DND-41 (cell line): ENCODE measurements at regions not wholly inside any gene's neighbourhood (a gene's known extent, or its start where the extent isn't known, plus 50 kb on each side); places are given as distances from the start of the nearest gene placed in this dataset.
"Not testable (repeated sequence)": the region's sequence is repeated elsewhere in the genome, so short reads cannot be mapped to it uniquely, and the experiment has no call there.

ENCODE experiments used
- ATAC-seq: fragments of 200-7000 bp; cut with Tn5 transposase; 3 replicates; pipeline ENCODE4 v1.9.1; 2021; ENCODE audit warnings: low read depth; ENCODE audit not compliant: insufficient read depth
- DNase-seq: peaks from one replicate; pipeline ENCODE4 v3.0.0-alpha.2; 2020
- H2AFZ ChIP-seq: 2 replicates; pipeline ENCODE4 v1.6.0; 2012; ENCODE audit warnings: low read depth, low read length
- H3K27ac ChIP-seq: 2 replicates; pipeline ENCODE4 v1.5.1; 2012; ENCODE audit warnings: low read length, inconsistent platforms
- H3K27me3 ChIP-seq: fragments of 200-600 bp; sonication (generic); 2 replicates; pipeline ENCODE4 v1.6.0; 2012; ENCODE audit warnings: low read length, mild to moderate bottlenecking, inconsistent platforms; ENCODE audit not compliant: insufficient read depth, poor library complexity
- H3K36me3 ChIP-seq: 2 replicates; pipeline ENCODE4 v1.5.1; 2012; ENCODE audit warnings: low read length, inconsistent platforms; ENCODE audit not compliant: insufficient read depth
- H3K4me1 ChIP-seq: 2 replicates; pipeline ENCODE4 v1.5.1; 2012; ENCODE audit warnings: mild to moderate bottlenecking, low read length; ENCODE audit not compliant: insufficient read depth
- H3K4me2 ChIP-seq: 2 replicates; pipeline ENCODE4 v1.6.0; 2012; ENCODE audit warnings: mild to moderate bottlenecking, moderate library complexity, low read length, inconsistent platforms; ENCODE audit not compliant: insufficient read depth
- H3K4me3 ChIP-seq, 2 experiments: fragments of 200-600 bp in 1 of 2; shearing (Covaris generic) in 1 of 2; 2 replicates each; pipeline ENCODE4 v1.5.1; 2012 to 2016; ENCODE audit warnings: inconsistent platforms in 2 of 2, low read length in 2 of 2, mild to moderate bottlenecking in 2 of 2, low read depth in 1 of 2, moderate library complexity in 1 of 2
- H3K79me2 ChIP-seq: 2 replicates; pipeline ENCODE4 v1.6.0; 2012; ENCODE audit warnings: low read length, inconsistent platforms; ENCODE audit not compliant: insufficient read depth
- H3K9ac ChIP-seq: 2 replicates; pipeline ENCODE4 v1.6.0; 2012; ENCODE audit warnings: low read depth, mild to moderate bottlenecking, inconsistent platforms, low read length, moderate library complexity
- H3K9me3 ChIP-seq: 2 replicates; pipeline ENCODE4 v1.5.1; 2012; ENCODE audit warnings: low read length, moderate library complexity, mild to moderate bottlenecking, inconsistent platforms; ENCODE audit not compliant: insufficient read depth, severe bottlenecking
- H4K20me1 ChIP-seq: 2 replicates; pipeline ENCODE4 v1.6.0; 2012; ENCODE audit warnings: low read length; ENCODE audit not compliant: insufficient read depth
- CTCF ChIP-seq: IDR thresholded peaks from 2 replicates; pipeline ENCODE4 v1.5.1; 2012; ENCODE audit warnings: borderline replicate concordance, low read length, moderate library complexity, mild to moderate bottlenecking; ENCODE audit not compliant: poor library complexity, severe bottlenecking; ENCODE audit errors: extremely low read depth

DNA sequence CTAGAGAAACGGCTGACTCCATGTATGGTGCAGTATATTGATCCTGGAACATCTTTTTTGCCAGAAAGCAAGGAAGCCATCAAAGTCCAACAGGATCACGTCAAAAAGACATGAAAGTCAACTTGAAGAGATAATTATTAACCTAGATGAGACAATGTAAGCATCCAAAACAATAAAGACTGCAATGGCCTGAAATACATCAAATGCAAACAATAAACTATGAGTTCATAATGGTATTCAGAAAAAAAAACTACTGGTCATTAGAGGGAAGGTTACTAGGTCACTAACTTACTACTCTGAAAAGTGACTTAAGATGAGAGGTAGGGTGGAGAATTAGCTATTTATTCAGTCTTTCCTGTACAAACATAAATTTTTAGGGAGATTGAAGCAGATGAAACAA is 75.3 kb upstream of the OR4F16 start:
- ATAC-seq, H3K27me3 ChIP-seq, H3K9me3 ChIP-seq, H3K4me2 ChIP-seq, H3K36me3 ChIP-seq, H3K4me1 ChIP-seq, H3K79me2 ChIP-seq, H3K9ac ChIP-seq, H4K20me1 ChIP-seq, DNase-seq, H3K27ac ChIP-seq, H3K4me3 ChIP-seq, H2AFZ ChIP-seq: not testable (repeated sequence)

DNA sequence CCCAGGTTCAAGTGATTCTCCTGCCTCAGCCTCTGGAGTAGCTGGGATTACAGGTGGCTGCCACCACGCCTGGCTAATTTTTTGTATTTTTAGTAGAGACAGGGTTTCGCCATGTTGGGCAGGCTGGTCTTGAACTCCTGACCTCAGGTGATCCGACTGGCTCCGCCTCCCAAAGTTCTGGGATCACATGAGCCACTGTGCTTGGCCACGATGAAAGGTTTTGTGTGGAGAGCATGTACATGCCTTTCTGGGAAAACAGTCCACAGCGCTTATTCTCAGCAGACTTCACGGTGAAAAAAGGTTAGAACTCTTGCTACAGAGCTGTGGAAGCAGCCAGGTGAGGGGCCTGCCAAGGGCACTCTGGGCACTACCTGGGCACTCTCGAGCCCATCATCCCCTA is 85.0 kb upstream of the OR4F16 start:
- not testable (repeated sequence) for H3K9me3 ChIP-seq, DNase-seq, H3K27ac ChIP-seq

DNA sequence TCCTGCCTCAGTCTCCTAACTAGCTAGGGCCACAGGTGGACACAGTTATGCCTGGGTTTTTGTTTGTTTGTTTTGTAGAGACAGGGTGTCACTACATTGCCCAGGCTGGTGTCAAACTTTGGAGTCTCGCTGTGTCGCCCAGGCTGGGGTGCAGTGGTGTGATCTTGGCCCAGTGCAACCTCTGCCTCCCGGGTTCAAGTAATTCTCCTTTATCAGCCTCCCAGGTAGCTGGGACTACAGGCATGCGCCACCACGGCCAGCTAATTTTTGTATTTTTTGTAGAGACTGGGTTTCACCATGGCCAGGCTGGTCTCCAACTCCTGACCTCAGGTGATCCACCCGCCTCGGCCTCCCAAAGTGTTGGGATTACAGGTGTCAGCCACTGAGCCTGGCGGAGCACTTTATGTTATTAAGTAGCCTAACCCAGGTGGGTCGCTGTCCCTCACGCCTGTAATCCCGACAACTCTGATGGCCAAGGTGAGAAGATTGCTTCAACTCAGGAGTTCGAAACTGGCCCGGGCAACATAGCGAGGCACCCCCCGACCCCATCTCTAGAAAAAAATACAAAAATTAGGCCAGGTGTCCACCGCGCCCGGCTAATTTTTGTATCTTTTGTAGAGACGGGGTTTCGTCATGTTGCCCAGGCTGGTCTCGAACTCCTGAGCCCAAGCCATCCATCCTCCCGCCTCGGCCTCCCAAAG is 91.2 kb upstream of the OR4F16 start:
- peak overlapping the region; percentile 81 for H3K4me2 ChIP-seq
- peaks cover 19% of the 10 kb centered on the region for H3K79me2 ChIP-seq
- ATAC-seq, H4K20me1 ChIP-seq, DNase-seq, H3K9me3 ChIP-seq, H3K27me3 ChIP-seq, H2AFZ ChIP-seq, H3K36me3 ChIP-seq: not testable (repeated sequence)
- H3K4me1 ChIP-seq, result peaks cover 14% of the 10 kb centered on the region
- H3K27ac ChIP-seq, result peak overlapping the region; percentile 80
- peak overlapping the region; percentile 58 to 77; a peak in 3 of 4 replicates for H3K4me3 ChIP-seq
- peak overlapping the region; percentile 86 for H3K9ac ChIP-seq

More for the DNA sequence above, 85.0 kb upstream of the OR4F16 start:
- H3K79me2 ChIP-seq, H3K9ac ChIP-seq, H3K36me3 ChIP-seq, H2AFZ ChIP-seq, ATAC-seq, H3K4me2 ChIP-seq, H3K4me1 ChIP-seq, H4K20me1 ChIP-seq, H3K27me3 ChIP-seq, H3K4me3 ChIP-seq: not testable (repeated sequence)

DNA sequence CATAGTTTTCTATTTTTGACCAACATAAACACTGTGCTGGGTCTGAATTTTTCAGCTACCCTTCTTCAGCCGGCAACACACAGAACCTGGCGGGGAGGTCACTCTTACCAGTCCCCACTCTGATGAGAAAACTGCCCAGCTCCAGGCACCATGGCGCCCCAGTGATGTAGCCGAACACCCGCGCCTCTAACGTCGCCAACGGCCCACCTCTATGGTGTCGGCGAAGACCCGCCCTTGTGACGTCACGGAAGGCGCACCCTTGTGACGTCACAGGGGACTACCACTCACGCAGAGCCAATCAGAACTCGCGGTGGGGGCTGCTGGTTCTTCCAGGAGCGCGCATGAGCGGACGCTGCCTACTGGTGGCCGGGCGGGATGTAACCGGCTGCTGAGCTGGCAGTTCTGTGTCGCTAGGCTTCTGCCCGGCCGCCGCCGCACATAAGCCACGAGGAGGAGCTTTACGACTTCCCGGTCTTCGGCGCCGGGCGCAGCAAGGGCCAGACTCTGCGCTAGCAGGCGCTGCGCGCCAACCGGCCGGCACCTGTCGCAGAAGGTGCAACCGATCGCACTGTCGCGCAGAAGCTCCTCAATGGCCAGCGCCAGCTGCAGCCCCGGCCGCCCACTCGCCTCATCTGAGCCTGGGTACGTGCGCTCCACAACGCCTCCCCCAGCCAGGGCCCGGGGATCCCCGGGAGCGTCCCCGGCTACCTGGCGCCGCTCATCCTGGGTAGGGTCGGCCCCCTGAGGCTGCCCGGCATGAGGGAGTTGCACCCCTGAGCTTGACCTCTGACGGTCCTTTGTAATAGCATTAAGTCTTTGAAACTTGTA is 92.2 kb upstream of the OR4F16 start:
- peaks cover 21% of the 10 kb centered on the region for H3K79me2 ChIP-seq
- H3K4me1 ChIP-seq, result peaks cover 14% of the 10 kb centered on the region
- ATAC-seq (peak; percentile 98), DNase-seq (peak; percentile 99)
- H3K4me2 ChIP-seq, result peak overlapping the region; percentile 81
- H3K36me3 ChIP-seq, H4K20me1 ChIP-seq, H3K9me3 ChIP-seq, H3K27me3 ChIP-seq: not testable (repeated sequence)
- peak overlapping the region; percentile 87 for H2AFZ ChIP-seq
- TF ChIP-seq CTCF, result peak; percentile 51
- peak overlapping the region; percentile 58 to 77; a peak in 3 of 4 replicates for H3K4me3 ChIP-seq
- H3K27ac ChIP-seq, result peak overlapping the region; percentile 80
- H3K9ac ChIP-seq, result peak overlapping the region; percentile 86

GRCh38 chr1:779621-780020 is 93.2 kb upstream of the OR4F16 start:
- peak overlapping the region; percentile 63 for H3K4me2 ChIP-seq
- peak overlapping the region; percentile 30 for H3K9ac ChIP-seq
- not testable (repeated sequence) for H3K27me3 ChIP-seq, H3K9me3 ChIP-seq, DNase-seq, H4K20me1 ChIP-seq, H3K36me3 ChIP-seq, H2AFZ ChIP-seq, ATAC-seq, H3K27ac ChIP-seq
- H3K79me2 ChIP-seq, result peaks cover 21% of the 10 kb centered on the region
- peaks cover 14% of the 10 kb centered on the region for H3K4me1 ChIP-seq
- H3K4me3 ChIP-seq, result peak overlapping the region in 1 of 2 experiments; percentile 51; a peak in 2 of 4 replicates
